GM13976 (cell line): ENCODE measurements at regions not wholly inside any gene's neighbourhood (a gene's known extent, or its start where the extent isn't known, plus 50 kb on each side); places are given as distances from the start of the nearest gene placed in this dataset.

Experiments
- DNase-seq: peaks from one replicate; pipeline ENCODE4 v3.0.0; 2012; ENCODE audit warnings: low spot score
- in situ Hi-C: fragments of 300-500 bp; cut with MboI; formaldehyde crosslinking; loops from one replicate; pipeline ENCODE4 v1.12.0; 2022; ENCODE audit warnings: low sequenced_read_pairs, mixed read lengths, inconsistent platforms; ENCODE audit not compliant: unreplicated experiment
- TF ChIP-seq, protein P1 (sequence below): IDR thresholded peaks from 2 replicates; pipeline ENCODE4 v1.5.1; 2012; ENCODE audit warnings: borderline replicate concordance, mild to moderate bottlenecking; ENCODE audit not compliant: insufficient read depth; ENCODE audit errors: extremely low read depth, missing control alignments, control extremely low read depth

GRCh38 chr14:34338056-34338455, 124.0 kb downstream of the SPTSSA start:
- TF ChIP-seq, protein P1, sequence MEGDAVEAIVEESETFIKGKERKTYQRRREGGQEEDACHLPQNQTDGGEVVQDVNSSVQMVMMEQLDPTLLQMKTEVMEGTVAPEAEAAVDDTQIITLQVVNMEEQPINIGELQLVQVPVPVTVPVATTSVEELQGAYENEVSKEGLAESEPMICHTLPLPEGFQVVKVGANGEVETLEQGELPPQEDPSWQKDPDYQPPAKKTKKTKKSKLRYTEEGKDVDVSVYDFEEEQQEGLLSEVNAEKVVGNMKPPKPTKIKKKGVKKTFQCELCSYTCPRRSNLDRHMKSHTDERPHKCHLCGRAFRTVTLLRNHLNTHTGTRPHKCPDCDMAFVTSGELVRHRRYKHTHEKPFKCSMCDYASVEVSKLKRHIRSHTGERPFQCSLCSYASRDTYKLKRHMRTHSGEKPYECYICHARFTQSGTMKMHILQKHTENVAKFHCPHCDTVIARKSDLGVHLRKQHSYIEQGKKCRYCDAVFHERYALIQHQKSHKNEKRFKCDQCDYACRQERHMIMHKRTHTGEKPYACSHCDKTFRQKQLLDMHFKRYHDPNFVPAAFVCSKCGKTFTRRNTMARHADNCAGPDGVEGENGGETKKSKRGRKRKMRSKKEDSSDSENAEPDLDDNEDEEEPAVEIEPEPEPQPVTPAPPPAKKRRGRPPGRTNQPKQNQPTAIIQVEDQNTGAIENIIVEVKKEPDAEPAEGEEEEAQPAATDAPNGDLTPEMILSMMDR: no peak

DNA sequence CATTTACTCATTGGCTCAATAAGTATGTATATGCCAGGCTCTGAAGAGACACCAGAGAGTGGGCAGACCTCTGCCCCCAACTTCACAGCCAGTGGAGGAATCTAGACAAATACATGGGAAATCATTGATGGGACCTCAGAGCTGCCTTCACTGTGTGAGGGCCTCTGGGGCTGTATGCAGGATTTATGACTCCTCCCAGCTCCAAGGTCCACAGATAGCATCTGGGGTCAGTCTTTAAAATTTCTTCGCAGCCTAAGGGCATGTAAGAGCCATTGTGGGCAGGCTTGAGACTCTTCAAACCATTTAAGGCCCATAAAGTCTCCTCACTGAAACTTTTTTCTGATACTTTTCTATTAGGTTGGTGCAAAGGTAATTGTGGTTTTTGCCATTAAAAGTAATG, 125.5 kb downstream of the SPTSSA start:
- in situ Hi-C loops: loop anchor here (10.0 kb wide), 1 partner anchor 158 kb away; no protein-coding TSS in a partner anchor
- DNase-seq: no peak
- TF ChIP-seq, protein P1: no peak

More at GRCh38 chr14:34338056-34338455, 124.0 kb downstream of the SPTSSA start:
- no peak for DNase-seq
- in situ Hi-C loops: loop anchor here (10.0 kb wide), 1 partner anchor 157 kb away; no protein-coding TSS in a partner anchor

DNA sequence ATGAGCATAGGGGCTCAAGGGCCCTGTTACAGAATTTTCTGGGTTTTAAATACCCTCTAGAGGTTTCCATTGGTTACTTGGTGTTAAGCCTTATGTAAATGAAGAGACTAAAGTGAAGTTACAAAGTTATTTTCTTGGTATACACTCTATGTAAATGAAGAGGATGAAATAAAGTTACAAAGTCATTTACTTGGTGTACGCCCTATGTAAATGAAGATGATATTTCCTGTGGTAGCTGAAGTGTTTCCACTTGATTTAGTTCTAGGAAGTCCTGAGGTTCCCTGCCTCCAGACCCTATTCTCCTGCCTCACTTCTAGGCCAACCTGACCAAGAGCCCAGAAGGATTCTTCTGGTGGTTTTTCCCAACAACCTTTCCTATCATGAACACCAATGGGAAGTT, 126.1 kb downstream of the SPTSSA start:
- DNase-seq: no peak
- in situ Hi-C loops: loop anchor here (10.0 kb wide), 1 partner anchor 159 kb away; no protein-coding TSS in a partner anchor
- TF ChIP-seq, protein P1: no peak

GRCh38 chr14:34334329-34334728, 127.7 kb downstream of the SPTSSA start:
- in situ Hi-C loops: loop anchor here (10.0 kb wide), 1 partner anchor 160 kb away; no protein-coding TSS in a partner anchor
- TF ChIP-seq, protein P1: no peak
- no peak for DNase-seq

- DNase-seq: peak; percentile 59
- TF ChIP-seq, protein P1: peak; percentile 70
- in situ Hi-C loops: loop anchor here (10.0 kb wide), 1 partner anchor 163 kb away; no protein-coding TSS in a partner anchor
Measured at GRCh38 chr14:34331728-34332623, 130.1 kb downstream of the SPTSSA start.

DNA sequence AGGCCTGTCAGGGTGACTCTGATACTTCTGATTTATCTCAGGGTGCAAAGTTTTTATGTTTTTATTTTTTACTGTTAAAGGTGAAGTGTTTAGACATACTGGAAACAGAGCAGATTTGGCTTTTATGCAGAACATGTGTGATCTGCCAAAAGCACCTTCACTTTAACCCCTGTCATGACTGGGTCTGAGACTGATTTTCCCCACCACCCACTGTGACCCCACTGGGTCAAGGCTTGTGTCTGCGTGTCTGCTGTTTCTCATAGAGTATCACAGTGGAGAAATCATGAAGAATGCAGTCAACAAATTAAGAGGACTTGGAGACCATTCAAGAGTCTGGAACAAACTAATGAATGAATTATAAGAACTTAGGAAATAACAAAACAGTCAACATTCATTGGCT, 131.2 kb downstream of the SPTSSA start:
- TF ChIP-seq, protein P1: no peak
- no peak for DNase-seq
- in situ Hi-C loops: loop anchor here (10.0 kb wide), 1 partner anchor 164 kb away; no protein-coding TSS in a partner anchor
